OCI-LY7 (cell line): ENCODE measurements at regions not wholly inside any gene's neighbourhood (a gene's known extent, or its start where the extent isn't known, plus 50 kb on each side); places are given as distances from the start of the nearest gene placed in this dataset.

ENCODE experiments used
- BruUV-seq: library from RNA; stranded (reverse); fragments of 400-500 nt; replicated peaks from 2 replicates; lab custom pipeline; 2021; lab: Mats Ljungman, UMichigan
- CTCF ChIA-PET: fragments of 300-600 bp; sonication (Branson Sonifier 250); formaldehyde crosslinking; loops from one replicate; lab custom pipeline; 2022; ENCODE audit warnings: antibody characterized with exemption; ENCODE audit not compliant: unreplicated experiment; lab: Charles Lee
- POLR2A ChIA-PET: fragments of 300-600 bp; sonication (Branson Sonifier 250); formaldehyde crosslinking; loops from one replicate; lab custom pipeline; 2022; ENCODE audit warnings: antibody characterized with exemption; lab: Charles Lee
- DNase-seq: peaks from one replicate; pipeline ENCODE4 v3.0.0-alpha.2; 2015; ENCODE audit warnings: low spot score
- H2AFZ ChIP-seq: fragments of 200-600 bp; sonication (generic), shearing (Covaris generic); 2 replicates; pipeline ENCODE4 v1.6.1; 2014; ENCODE audit warnings: mild to moderate bottlenecking, antibody characterized with exemption, low read length, moderate library complexity
- H3K27ac ChIP-seq: fragments of 200-600 bp; sonication (generic); 2 replicates; pipeline ENCODE4 v1.5.1; 2014; ENCODE audit warnings: mixed run types, low read depth, mild to moderate bottlenecking, moderate library complexity, low read length, inconsistent platforms; ENCODE audit not compliant: poor library complexity, severe bottlenecking
- H3K36me3 ChIP-seq: fragments of 200-600 bp; sonication (generic); 2 replicates; pipeline ENCODE4 v1.6.1; 2014; ENCODE audit warnings: mild to moderate bottlenecking, antibody characterized with exemption, low read length, moderate library complexity, mixed read lengths; ENCODE audit not compliant: insufficient read depth
- H3K4me1 ChIP-seq: fragments of 200-600 bp; sonication (generic); 2 replicates; pipeline ENCODE4 v1.5.1; 2014; ENCODE audit warnings: mild to moderate bottlenecking, low read length; ENCODE audit not compliant: insufficient read depth, poor library complexity, severe bottlenecking
- H3K4me2 ChIP-seq: fragments of 200-600 bp; sonication (generic); 2 replicates; pipeline ENCODE4 v1.6.1; 2014; ENCODE audit warnings: mild to moderate bottlenecking, low read length
- H3K4me3 ChIP-seq: fragments of 200-600 bp; sonication (generic); 2 replicates; pipeline ENCODE4 v1.5.1; 2014; ENCODE audit warnings: mild to moderate bottlenecking, low read depth, low read length; ENCODE audit not compliant: poor library complexity, severe bottlenecking
- H3K79me2 ChIP-seq: fragments of 200-600 bp; sonication (generic); 2 replicates; pipeline ENCODE4 v1.6.1; 2016; ENCODE audit warnings: low read depth, mild to moderate bottlenecking, low read length, moderate library complexity, mixed read lengths; ENCODE audit not compliant: insufficient read depth
- H3K9me2 ChIP-seq: fragments of 200-600 bp; sonication (generic); 2 replicates; pipeline ENCODE4 v1.6.1; 2016; ENCODE audit warnings: mild to moderate bottlenecking, low read length, mixed read lengths; ENCODE audit not compliant: insufficient read depth
- H3K9me3 ChIP-seq: fragments of 200-600 bp; sonication (generic); 2 replicates; pipeline ENCODE4 v1.6.1; 2014; ENCODE audit warnings: mild to moderate bottlenecking, mixed run types, low read length, mixed read lengths
- H4K20me1 ChIP-seq: fragments of 200-600 bp; sonication (generic); 2 replicates; pipeline ENCODE4 v1.6.1; 2014; ENCODE audit warnings: mild to moderate bottlenecking, antibody characterized with exemption, low read length, moderate library complexity, mixed read lengths; ENCODE audit not compliant: insufficient read depth
- EZH2phosphoT487 ChIP-seq: fragments of 200-600 bp; sonication (generic); IDR thresholded peaks from 2 replicates; pipeline ENCODE4 v1.6.1; 2018; ENCODE audit warnings: low read depth, borderline replicate concordance, mild to moderate bottlenecking, mixed run types, antibody characterized with exemption, low read length, moderate library complexity, mixed read lengths
- intact Hi-C: fragments of 100-400 bp; cut with micrococcal nuclease; formaldehyde crosslinking; loops from one replicate; pipeline ENCODE4 v1.10.0; 2022; ENCODE audit not compliant: unreplicated experiment
- TF ChIP-seq, protein P1 (sequence below): fragments of 200-600 bp; sonication (generic); conservative IDR thresholded peaks from 2 replicates; pipeline ENCODE4 v1.5.1; 2014; ENCODE audit warnings: mild to moderate bottlenecking, antibody characterized with exemption, low read length, moderate library complexity, mixed read lengths

DNA sequence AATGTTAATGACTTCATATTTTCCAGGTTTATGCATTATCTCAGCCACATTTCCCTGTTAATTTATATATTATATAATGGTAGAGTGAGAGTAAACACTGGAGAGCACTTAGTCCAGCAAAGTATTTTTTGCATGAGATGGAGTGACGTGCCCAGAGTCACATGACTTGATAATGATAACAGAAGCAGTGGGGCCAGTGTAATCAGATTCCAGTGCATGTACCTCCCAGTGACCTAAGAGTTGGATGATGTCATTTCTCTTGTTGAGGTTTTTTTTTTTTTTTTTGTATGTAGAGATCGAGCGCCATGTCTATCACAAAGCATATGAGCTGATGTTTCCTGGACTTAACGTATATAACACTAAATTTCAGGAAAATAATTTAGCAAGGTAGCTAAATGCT lies 375.3 kb downstream of the CNTN6 start:
- Histone ChIP-seq H3K4me3 (no peak overlapping the region), H4K20me1 (no peaks in the 10 kb centered on the region), H2AFZ (no peak overlapping the region), H3K9me2 (no peaks in the 10 kb centered on the region), H3K27ac (no peak overlapping the region), H3K4me2 (no peak overlapping the region), H3K4me1 (no peaks in the 10 kb centered on the region), H3K9me3 (no peaks in the 10 kb centered on the region), H3K36me3 (no peaks in the 10 kb centered on the region), H3K79me2 (no peaks in the 10 kb centered on the region)
- no peak for DNase-seq
- POLR2A ChIA-PET: interaction anchor here (1.0 kb wide), 1 partner anchor 566 kb away, joined by 5 read pairs; no protein-coding TSS in a partner anchor
- intact Hi-C loops: no loop called here
- no peak for TF ChIP-seq EZH2phosphoT487
- TF ChIP-seq, protein P1, sequence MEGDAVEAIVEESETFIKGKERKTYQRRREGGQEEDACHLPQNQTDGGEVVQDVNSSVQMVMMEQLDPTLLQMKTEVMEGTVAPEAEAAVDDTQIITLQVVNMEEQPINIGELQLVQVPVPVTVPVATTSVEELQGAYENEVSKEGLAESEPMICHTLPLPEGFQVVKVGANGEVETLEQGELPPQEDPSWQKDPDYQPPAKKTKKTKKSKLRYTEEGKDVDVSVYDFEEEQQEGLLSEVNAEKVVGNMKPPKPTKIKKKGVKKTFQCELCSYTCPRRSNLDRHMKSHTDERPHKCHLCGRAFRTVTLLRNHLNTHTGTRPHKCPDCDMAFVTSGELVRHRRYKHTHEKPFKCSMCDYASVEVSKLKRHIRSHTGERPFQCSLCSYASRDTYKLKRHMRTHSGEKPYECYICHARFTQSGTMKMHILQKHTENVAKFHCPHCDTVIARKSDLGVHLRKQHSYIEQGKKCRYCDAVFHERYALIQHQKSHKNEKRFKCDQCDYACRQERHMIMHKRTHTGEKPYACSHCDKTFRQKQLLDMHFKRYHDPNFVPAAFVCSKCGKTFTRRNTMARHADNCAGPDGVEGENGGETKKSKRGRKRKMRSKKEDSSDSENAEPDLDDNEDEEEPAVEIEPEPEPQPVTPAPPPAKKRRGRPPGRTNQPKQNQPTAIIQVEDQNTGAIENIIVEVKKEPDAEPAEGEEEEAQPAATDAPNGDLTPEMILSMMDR: no peak
- CTCF ChIA-PET: no interaction called here
- no TSS peak for BruUV-seq

DNA sequence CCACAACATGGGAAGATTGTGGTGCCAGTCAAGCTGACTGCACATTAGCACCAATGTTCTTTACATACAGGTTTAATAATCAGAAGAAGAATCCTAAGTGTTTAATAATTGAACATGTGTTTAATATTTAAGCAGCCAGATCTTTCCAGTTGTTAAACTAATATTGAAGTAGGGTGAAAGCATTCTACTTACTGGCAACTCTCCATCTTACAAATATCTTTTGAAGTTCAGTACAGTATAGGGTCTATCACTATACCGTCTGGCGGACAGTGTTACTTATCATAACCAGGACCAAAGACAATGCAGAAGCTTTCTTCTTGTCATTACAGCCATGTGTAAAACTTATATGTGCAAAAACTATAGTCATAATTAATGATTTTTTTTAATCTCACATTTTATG lies 376.4 kb downstream of the CNTN6 start:
- POLR2A ChIA-PET: interaction anchor here (0.8 to 1.0 kb wide), 2 partner anchors 395 to 565 kb away, joined by 4 to 5 read pairs; no protein-coding TSS in a partner anchor
- intact Hi-C loops: no loop called here
- Histone ChIP-seq H3K4me2 (no peak overlapping the region), H2AFZ (no peak overlapping the region), H3K4me3 (no peak overlapping the region), H3K36me3 (no peaks in the 10 kb centered on the region), H3K79me2 (no peaks in the 10 kb centered on the region), H3K27ac (no peak overlapping the region), H3K9me2 (no peaks in the 10 kb centered on the region), H3K9me3 (no peaks in the 10 kb centered on the region), H3K4me1 (no peaks in the 10 kb centered on the region), H4K20me1 (no peaks in the 10 kb centered on the region)
- no TSS peak for BruUV-seq
- CTCF ChIA-PET: no interaction called here
- TF ChIP-seq, protein P1: no peak
- no peak for TF ChIP-seq EZH2phosphoT487
- no peak for DNase-seq

DNA sequence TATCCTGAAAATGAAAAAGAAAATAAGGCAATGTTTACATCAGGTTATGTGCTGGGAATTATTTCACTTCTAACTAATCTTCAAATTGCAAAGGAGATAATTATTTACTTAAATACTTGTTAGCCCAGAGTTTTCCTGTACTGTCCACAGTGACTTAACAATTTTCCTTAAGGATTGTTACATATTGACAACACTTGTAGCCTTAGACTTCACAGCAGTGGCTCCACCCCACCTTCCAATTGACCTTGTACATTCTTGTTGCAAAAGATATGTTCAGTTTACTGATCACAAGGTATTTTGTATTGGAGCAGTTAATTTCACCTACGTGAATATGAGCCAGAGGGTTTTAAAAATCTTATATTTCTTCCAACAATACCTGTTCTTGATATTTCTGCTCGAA lies 376.9 kb downstream of the CNTN6 start:
- POLR2A ChIA-PET: interaction anchor here (0.8 kb wide), 1 partner anchor 396 kb away, joined by 4 read pairs; no protein-coding TSS in a partner anchor
- CTCF ChIA-PET: no interaction called here
- no peak overlapping the region for H2AFZ ChIP-seq
- no TSS peak for BruUV-seq
- intact Hi-C loops: no loop called here
- no peaks in the 10 kb centered on the region for H3K9me3 ChIP-seq
- no peaks in the 10 kb centered on the region for H3K9me2 ChIP-seq
- H3K79me2 ChIP-seq: no peaks in the 10 kb centered on the region
- TF ChIP-seq, protein P1: no peak
- TF ChIP-seq EZH2phosphoT487: no peak
- H3K36me3 ChIP-seq: no peaks in the 10 kb centered on the region
- no peaks in the 10 kb centered on the region for H3K4me1 ChIP-seq
- H4K20me1 ChIP-seq: no peaks in the 10 kb centered on the region
- no peak overlapping the region for H3K4me3 ChIP-seq
- no peak overlapping the region for H3K27ac ChIP-seq
- no peak overlapping the region for H3K4me2 ChIP-seq
- no peak for DNase-seq
